Lung (tissue), 11 donors: ENCODE measurements at regions not wholly inside any gene's neighbourhood (a gene's known extent, or its start where the extent isn't known, plus 50 kb on each side); places are given as distances from the start of the nearest gene placed in this dataset.

Experiments
- ATAC-seq: fragments of 200-7000 bp; cut with Tn5 transposase; one replicate; pipeline ENCODE4 v1.9.1; 2020; ENCODE audit warnings: moderate number of reproducible peaks; ENCODE audit not compliant: insufficient read depth, low FRiP score
- DNase-seq, 3 donors: peaks; one replicate each; pipeline ENCODE4 v3.0.0-alpha.2; 2013 to 2017
- H3K27ac ChIP-seq, 2 donors: one replicate each; pipeline ENCODE4 v1.5.1; 2013; ENCODE audit warnings: mild to moderate bottlenecking in 2 of 2, moderate library complexity in 2 of 2, control low read depth in 1 of 2, inconsistent platforms in 1 of 2, low read depth in 1 of 2, low read length in 1 of 2
- H3K27me3 ChIP-seq, 3 donors: one replicate each; pipeline ENCODE4 v1.5.1; 2013; ENCODE audit warnings: low read length in 2 of 3; ENCODE audit not compliant: control insufficient read depth in 3 of 3, insufficient read depth in 3 of 3
- H3K36me3 ChIP-seq, 4 donors: one replicate each; pipeline ENCODE4 v1.5.1; 2013; ENCODE audit warnings: low read length in 4 of 4, mild to moderate bottlenecking in 1 of 4, moderate library complexity in 1 of 4; ENCODE audit not compliant: control insufficient read depth in 4 of 4, insufficient read depth in 4 of 4
- H3K4me1 ChIP-seq, 5 donors: one replicate each; pipeline ENCODE4 v1.5.1; 2013; ENCODE audit warnings: low read length in 5 of 5, mild to moderate bottlenecking in 2 of 5, moderate library complexity in 1 of 5; ENCODE audit not compliant: control insufficient read depth in 5 of 5, insufficient read depth in 5 of 5
- H3K4me3 ChIP-seq: one replicate; pipeline ENCODE4 v1.5.1; 2013; ENCODE audit warnings: mild to moderate bottlenecking, control low read depth, moderate library complexity
- H3K9ac ChIP-seq, 2 donors: one replicate each; pipeline ENCODE4 v1.5.1; 2013; ENCODE audit warnings: low read length in 2 of 2, control low read depth in 1 of 2; ENCODE audit not compliant: insufficient read depth in 1 of 2
- H3K9me3 ChIP-seq, 4 donors: one replicate each; pipeline ENCODE4 v1.5.1; 2013; ENCODE audit warnings: low read length in 3 of 4, mild to moderate bottlenecking in 1 of 4, moderate library complexity in 1 of 4; ENCODE audit not compliant: control insufficient read depth in 4 of 4, insufficient read depth in 3 of 4
- WGBS, 2 donors: extraction: QIAGEN DNeasy Blood & Tissue Kit; methylation state at CpG; one replicate each; pipeline ENCODE4 v1.1.7; 2013; 5-methylcytosine and 5-hydroxymethylcytosine counted together
- TF ChIP-seq, protein P1 (sequence below): IDR thresholded peaks from 2 replicates; pipeline ENCODE4 v1.5.1; 2012; ENCODE audit warnings: mild to moderate bottlenecking; ENCODE audit errors: control extremely low read depth, extremely low read depth
- donor health status: control.
- donor health status: control.
- donor health status: Bipolar disorder and iron deficiency.
- donor health status: healthy.
- donor health status: DM: yes; HTN: yes; CAD: no.

DNA sequence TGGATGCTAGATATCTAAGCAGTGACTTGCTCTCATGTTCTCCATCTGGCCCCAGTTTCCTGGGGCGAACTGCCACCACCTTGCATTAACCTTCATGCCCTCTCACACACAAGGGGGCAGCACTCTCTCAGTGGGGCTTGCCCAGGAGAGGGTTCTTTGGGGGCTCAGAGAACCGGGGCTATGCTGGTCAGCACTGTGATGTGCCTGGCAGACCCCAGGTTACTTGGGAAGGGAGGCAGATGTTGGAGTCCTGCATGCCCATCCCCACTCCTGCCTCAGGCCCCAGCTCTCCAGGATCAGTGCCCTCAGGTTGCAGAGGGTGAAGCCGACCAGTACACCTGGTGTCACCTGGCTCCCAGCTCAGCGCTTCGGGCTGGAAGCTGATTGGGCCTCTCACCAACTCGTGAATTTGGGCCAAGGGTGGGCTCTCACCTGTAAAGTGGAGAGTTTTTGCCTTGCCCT lies 396.2 kb upstream of the HS6ST1 start:
- no peak for DNase-seq
- 78 to 84% methylated on average over 6 of the region's 6 CpGs for WGBS, 2 donors
- ATAC-seq: no peak
- Histone ChIP-seq H3K27ac (no peak overlapping the region), H3K36me3 (no peaks in the 10 kb centered on the region), H3K9me3 (peaks cover 0 to 6% (median 0%) of the 10 kb centered on the region in 4 donors), H3K9ac (no peak overlapping the region), H3K27me3 (no peaks in the 10 kb centered on the region), H3K4me3 (no peak overlapping the region), H3K4me1 (peaks cover 0 to 9% (median 5%) of the 10 kb centered on the region in 5 donors)
- TF ChIP-seq, protein P1, sequence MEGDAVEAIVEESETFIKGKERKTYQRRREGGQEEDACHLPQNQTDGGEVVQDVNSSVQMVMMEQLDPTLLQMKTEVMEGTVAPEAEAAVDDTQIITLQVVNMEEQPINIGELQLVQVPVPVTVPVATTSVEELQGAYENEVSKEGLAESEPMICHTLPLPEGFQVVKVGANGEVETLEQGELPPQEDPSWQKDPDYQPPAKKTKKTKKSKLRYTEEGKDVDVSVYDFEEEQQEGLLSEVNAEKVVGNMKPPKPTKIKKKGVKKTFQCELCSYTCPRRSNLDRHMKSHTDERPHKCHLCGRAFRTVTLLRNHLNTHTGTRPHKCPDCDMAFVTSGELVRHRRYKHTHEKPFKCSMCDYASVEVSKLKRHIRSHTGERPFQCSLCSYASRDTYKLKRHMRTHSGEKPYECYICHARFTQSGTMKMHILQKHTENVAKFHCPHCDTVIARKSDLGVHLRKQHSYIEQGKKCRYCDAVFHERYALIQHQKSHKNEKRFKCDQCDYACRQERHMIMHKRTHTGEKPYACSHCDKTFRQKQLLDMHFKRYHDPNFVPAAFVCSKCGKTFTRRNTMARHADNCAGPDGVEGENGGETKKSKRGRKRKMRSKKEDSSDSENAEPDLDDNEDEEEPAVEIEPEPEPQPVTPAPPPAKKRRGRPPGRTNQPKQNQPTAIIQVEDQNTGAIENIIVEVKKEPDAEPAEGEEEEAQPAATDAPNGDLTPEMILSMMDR: no peak

DNA sequence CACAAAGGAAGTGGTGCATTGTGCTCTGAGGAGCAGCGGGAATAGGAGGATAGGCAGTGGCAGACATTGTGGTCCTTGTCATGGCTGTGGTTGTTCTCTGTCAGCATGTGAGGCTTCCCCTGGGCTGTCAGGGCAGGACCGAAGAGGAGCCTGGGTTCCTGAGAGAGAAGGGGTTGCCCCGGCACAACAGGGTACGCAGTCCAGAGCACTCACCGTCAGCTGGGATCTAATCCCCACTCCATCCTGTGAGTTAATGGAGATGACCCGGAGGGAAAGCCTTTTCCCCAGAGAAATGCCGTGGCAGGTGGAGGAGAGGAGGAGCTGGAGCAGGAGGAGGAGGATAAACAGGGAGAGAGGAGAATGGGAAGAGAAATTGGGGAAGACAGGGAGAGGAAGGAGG lies 396.7 kb upstream of the HS6ST1 start:
- TF ChIP-seq, protein P1: no peak
- Histone ChIP-seq H3K9ac (no peak overlapping the region), H3K4me3 (no peak overlapping the region), H3K4me1 (peaks cover 0 to 9% (median 5%) of the 10 kb centered on the region in 5 donors), H3K9me3 (peaks cover 0 to 6% (median 0%) of the 10 kb centered on the region in 4 donors), H3K27me3 (no peaks in the 10 kb centered on the region), H3K27ac (no peak overlapping the region), H3K36me3 (no peaks in the 10 kb centered on the region)
- ATAC-seq (no peak), DNase-seq (no peak)
- 87 to 89% methylated on average over 7 of the region's 7 CpGs for WGBS, 2 donors

DNA sequence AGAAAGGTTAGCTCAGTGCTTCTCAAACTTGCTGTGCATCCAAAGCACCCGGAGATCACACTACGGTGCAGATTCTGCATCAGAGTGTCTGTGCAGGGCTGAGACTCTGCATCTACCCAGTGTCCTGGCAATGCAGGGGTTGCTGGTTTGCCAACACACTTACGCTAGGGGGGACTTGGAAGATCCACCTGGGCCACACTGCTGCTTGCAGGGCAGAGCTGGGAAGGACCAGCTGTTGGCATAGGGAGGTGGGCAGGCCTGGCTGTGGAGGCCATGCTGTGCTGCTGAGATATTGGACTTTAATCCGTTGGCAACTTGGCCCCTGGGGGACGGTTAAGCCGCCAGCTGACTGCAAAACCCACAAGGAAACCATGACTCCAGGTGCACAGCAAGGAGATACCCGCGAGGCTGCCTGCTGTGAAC lies 397.6 kb upstream of the HS6ST1 start:
- H3K9me3 ChIP-seq: peaks cover 0 to 7% (median 0%) of the 10 kb centered on the region in 4 donors
- ATAC-seq (no peak), DNase-seq (no peak)
- H3K27ac ChIP-seq: no peak overlapping the region
- H3K27me3 ChIP-seq: no peaks in the 10 kb centered on the region
- no peaks in the 10 kb centered on the region for H3K36me3 ChIP-seq
- no peak overlapping the region for H3K4me3 ChIP-seq
- peaks cover 0 to 9% (median 5%) of the 10 kb centered on the region in 5 donors for H3K4me1 ChIP-seq
- 60 to 71% methylated on average over 8 of the region's 8 CpGs for WGBS, 2 donors
- TF ChIP-seq, protein P1: no peak
- no peak overlapping the region for H3K9ac ChIP-seq
